Mesendoderm (in vitro differentiated cells): ENCODE measurements at regions not wholly inside any gene's neighbourhood (a gene's known extent, or its start where the extent isn't known, plus 50 kb on each side); places are given as distances from the start of the nearest gene placed in this dataset.

ENCODE experiments used
- DNase-seq: peaks from one replicate; pipeline ENCODE4 v3.0.0; 2013
- H2AK5ac ChIP-seq: 2 replicates; pipeline ENCODE4 v1.6.1; 2013; ENCODE audit warnings: low read length, inconsistent platforms
- H2BK120ac ChIP-seq: 2 replicates; pipeline ENCODE4 v1.6.1; 2013; ENCODE audit warnings: low read depth, mild to moderate bottlenecking, low read length, moderate library complexity, mixed read lengths
- H2BK15ac ChIP-seq: replicated peaks from 2 replicates; pipeline ENCODE4 v1.6.1; 2013; ENCODE audit warnings: low read depth, mild to moderate bottlenecking, moderate library complexity
- H2BK5ac ChIP-seq: 2 replicates; pipeline ENCODE4 v1.6.1; 2013; ENCODE audit warnings: low read length, inconsistent platforms
- H3K18ac ChIP-seq: 2 replicates; pipeline ENCODE4 v1.6.1; 2013; ENCODE audit warnings: mild to moderate bottlenecking, low read length, mixed read lengths
- H3K23ac ChIP-seq: one replicate; pipeline ENCODE4 v1.6.1; 2013; ENCODE audit warnings: low read length
- H3K27ac ChIP-seq: 2 replicates; pipeline ENCODE4 v1.5.1; 2013; ENCODE audit warnings: low read depth, mild to moderate bottlenecking, inconsistent platforms, low read length, moderate library complexity
- H3K27me3 ChIP-seq: 2 replicates; pipeline ENCODE4 v1.6.1; 2013; ENCODE audit warnings: low read length, control low read depth, mild to moderate bottlenecking, inconsistent platforms; ENCODE audit not compliant: insufficient read depth, poor library complexity
- H3K36me3 ChIP-seq: 2 replicates; pipeline ENCODE4 v1.6.1; 2013; ENCODE audit warnings: low read length, inconsistent platforms; ENCODE audit not compliant: control insufficient read depth, insufficient read depth
- H3K4ac ChIP-seq: one replicate; pipeline ENCODE4 v1.6.1; 2013; ENCODE audit warnings: low read depth, mild to moderate bottlenecking, low read length, moderate library complexity
- H3K4me1 ChIP-seq: 2 replicates; pipeline ENCODE4 v1.6.1; 2013; ENCODE audit warnings: low read depth, low read length, inconsistent platforms; ENCODE audit not compliant: control insufficient read depth
- H3K4me2 ChIP-seq: 2 replicates; pipeline ENCODE4 v1.6.1; 2013; ENCODE audit warnings: low read length
- H3K4me3 ChIP-seq: 2 replicates; pipeline ENCODE4 v1.5.1; 2013; ENCODE audit warnings: mild to moderate bottlenecking, low read length
- H3K56ac ChIP-seq: one replicate; pipeline ENCODE4 v1.6.1; 2013; ENCODE audit warnings: low read length
- H3K79me1 ChIP-seq: 2 replicates; pipeline ENCODE4 v1.6.1; 2013; ENCODE audit warnings: low read length, inconsistent platforms
- H3K79me2 ChIP-seq: 2 replicates; pipeline ENCODE4 v1.6.1; 2013; ENCODE audit warnings: mild to moderate bottlenecking, low read length; ENCODE audit not compliant: control insufficient read depth, insufficient read depth
- H3K9ac ChIP-seq: 2 replicates; pipeline ENCODE4 v1.6.1; 2013; ENCODE audit warnings: low read length, inconsistent platforms
- H4K5ac ChIP-seq: one replicate; pipeline ENCODE4 v1.6.1; 2013; ENCODE audit warnings: low read length
- H4K8ac ChIP-seq: one replicate; pipeline ENCODE4 v1.6.1; 2013; ENCODE audit warnings: low read depth, mild to moderate bottlenecking, control low read depth, low read length, moderate library complexity
- WGBS: extraction: QIAGEN DNeasy Blood & Tissue Kit; methylation state at CpG from one replicate; pipeline ENCODE4 v1.1.7; 2013; ENCODE audit warnings: low lambda C conversion rate, missing lambda C conversion rate; ENCODE audit not compliant: insufficient coverage; ENCODE audit errors: extremely low coverage; 5-methylcytosine and 5-hydroxymethylcytosine counted together

DNA sequence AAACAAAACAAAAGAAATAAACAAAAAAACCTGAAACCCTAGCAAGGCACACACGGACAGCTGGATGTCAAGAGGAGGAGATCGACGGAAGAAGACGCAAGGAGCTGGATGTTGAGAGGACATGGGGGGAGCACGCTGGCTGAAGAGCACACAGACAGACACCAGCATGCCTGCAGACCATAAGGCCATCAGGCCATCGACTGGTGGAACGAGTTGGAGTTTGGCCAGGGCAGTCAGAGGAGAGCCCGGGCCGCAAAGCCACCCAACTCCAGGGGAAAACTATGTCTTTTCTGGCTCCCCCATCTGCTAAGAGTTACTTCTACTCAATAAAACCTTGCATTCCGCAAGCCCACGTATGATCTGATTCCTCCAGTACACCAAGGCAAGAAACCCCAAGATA lies 979.6 kb downstream of the PCDH17 start:
- no peak overlapping the region for H4K8ac ChIP-seq
- H3K36me3 ChIP-seq: no peaks in the 10 kb centered on the region
- no peak overlapping the region for H4K5ac ChIP-seq
- DNase-seq: no peak
- no peak overlapping the region for H3K4me3 ChIP-seq
- no peak overlapping the region for H3K18ac ChIP-seq
- H3K4me2 ChIP-seq: no peak overlapping the region
- no peak overlapping the region for H2BK15ac ChIP-seq
- no peaks in the 10 kb centered on the region for H3K4me1 ChIP-seq
- H3K27ac ChIP-seq: no peak overlapping the region
- no peak overlapping the region for H3K4ac ChIP-seq
- no peak overlapping the region for H3K56ac ChIP-seq
- no peak overlapping the region for H2BK120ac ChIP-seq
- WGBS: no CpG with 5 or more reads among the region's 11 CpGs
- no peak overlapping the region for H3K23ac ChIP-seq
- H3K79me1 ChIP-seq: no peaks in the 10 kb centered on the region
- no peaks in the 10 kb centered on the region for H3K79me2 ChIP-seq
- no peak overlapping the region for H3K9ac ChIP-seq
- no peaks in the 10 kb centered on the region for H3K27me3 ChIP-seq
- H2BK5ac ChIP-seq: no peak overlapping the region
- H2AK5ac ChIP-seq: no peak overlapping the region

DNA sequence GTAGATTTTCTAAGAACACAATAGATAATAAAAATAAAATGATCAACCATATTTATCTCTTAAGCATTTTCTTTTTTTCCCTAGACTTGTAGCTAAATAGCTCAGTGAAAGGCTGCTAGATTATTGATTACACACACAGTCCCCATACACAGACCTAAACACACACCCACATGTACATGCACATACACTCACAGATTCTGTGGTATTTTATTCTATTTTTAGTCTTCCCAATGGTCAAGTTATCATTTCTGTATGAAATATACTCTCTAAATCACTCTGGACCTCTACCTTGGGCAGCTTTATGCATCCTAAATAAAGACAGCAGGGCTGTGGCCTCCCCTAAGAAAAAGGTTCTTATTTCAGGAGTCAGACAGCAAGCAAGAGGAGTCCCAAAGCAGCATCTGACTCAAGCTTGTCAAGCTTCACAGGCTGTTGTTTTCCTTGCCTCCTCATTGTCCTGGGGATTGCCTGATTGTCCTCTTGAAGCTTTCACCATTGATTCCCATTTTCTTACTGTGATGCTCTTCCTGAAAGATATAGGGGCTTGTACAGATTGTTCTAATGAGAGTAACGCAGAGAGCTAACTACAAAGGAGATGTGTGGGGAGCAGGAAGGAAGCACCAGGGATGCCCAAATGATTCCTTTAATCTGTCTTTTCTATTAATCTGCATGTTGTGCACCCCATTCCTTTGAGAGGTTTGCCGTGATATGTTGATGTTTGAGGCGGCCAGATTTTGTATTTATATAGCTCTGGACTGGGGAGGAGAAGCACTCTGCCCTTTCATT lies 986.5 kb downstream of the PCDH17 start:
- Histone ChIP-seq H2BK15ac (no peak overlapping the region), H3K27ac (no peak overlapping the region), H3K27me3 (no peaks in the 10 kb centered on the region), H3K4ac (peak overlapping the region; percentile 37), H2AK5ac (no peak overlapping the region), H3K36me3 (no peaks in the 10 kb centered on the region), H4K8ac (no peak overlapping the region), H3K79me1 (no peaks in the 10 kb centered on the region), H3K4me1 (peaks cover 7% of the 10 kb centered on the region), H2BK120ac (no peak overlapping the region), H3K4me3 (no peak overlapping the region), H3K23ac (no peak overlapping the region), H3K79me2 (no peaks in the 10 kb centered on the region), H2BK5ac (peak overlapping the region; percentile 1), H3K9ac (no peak overlapping the region), H3K4me2 (no peak overlapping the region), H3K56ac (no peak overlapping the region), H3K18ac (peak overlapping the region; percentile 8), H4K5ac (no peak overlapping the region)
- no CpG with 5 or more reads among the region's 3 CpGs for WGBS
- DNase-seq: peak; percentile 18

DNA sequence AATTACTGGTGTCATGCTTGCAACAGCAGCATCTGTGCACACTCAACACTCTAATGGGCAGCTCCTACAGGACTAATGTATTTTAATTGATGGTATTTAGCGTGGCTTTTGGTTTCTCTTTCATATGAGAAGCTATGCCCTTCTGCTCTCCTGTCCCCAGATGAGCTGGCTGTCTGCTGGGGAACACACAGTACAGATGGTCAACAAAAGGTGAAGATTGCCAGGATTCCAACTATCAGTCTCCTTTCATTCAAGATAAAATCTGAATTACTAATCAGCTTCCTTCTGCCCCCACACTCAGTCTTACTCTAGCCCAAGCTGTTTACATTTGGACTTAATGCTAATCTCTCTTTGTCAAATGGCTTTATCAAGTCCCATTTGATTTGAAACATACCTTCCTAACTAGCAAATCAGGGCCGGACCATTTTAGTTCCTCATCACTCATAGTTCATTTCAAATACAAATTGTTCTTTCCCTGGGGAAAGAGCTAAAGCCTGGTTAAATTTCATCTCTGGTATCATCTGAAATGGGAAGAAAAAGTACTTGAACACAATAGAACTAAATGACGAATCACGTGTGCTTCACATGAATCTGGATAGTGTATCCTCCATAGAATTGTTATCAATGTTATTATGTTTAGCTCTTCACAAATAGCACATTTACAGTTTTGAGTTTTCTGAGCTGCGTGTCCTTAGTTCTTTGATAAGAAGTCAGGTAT lies 988.0 kb downstream of the PCDH17 start:
- H3K79me2 ChIP-seq: no peaks in the 10 kb centered on the region
- no peaks in the 10 kb centered on the region for H3K36me3 ChIP-seq
- WGBS: no CpG with 5 or more reads among the region's 5 CpGs
- H3K79me1 ChIP-seq: no peaks in the 10 kb centered on the region
- H4K5ac ChIP-seq: no peak overlapping the region
- no peak overlapping the region for H2BK15ac ChIP-seq
- DNase-seq: peak; percentile 91
- no peak overlapping the region for H3K4me3 ChIP-seq
- H3K18ac ChIP-seq: no peak overlapping the region
- H3K27ac ChIP-seq: no peak overlapping the region
- H2BK5ac ChIP-seq: peak overlapping the region; percentile 84
- H3K56ac ChIP-seq: peak overlapping the region; percentile 56
- no peak overlapping the region for H3K23ac ChIP-seq
- H2AK5ac ChIP-seq: no peak overlapping the region
- H3K4me1 ChIP-seq: peaks cover 7% of the 10 kb centered on the region
- H3K4ac ChIP-seq: peak overlapping the region; percentile 52
- H2BK120ac ChIP-seq: no peak overlapping the region
- no peak overlapping the region for H3K4me2 ChIP-seq
- H3K9ac ChIP-seq: no peak overlapping the region
- no peak overlapping the region for H4K8ac ChIP-seq
- H3K27me3 ChIP-seq: no peaks in the 10 kb centered on the region

DNA sequence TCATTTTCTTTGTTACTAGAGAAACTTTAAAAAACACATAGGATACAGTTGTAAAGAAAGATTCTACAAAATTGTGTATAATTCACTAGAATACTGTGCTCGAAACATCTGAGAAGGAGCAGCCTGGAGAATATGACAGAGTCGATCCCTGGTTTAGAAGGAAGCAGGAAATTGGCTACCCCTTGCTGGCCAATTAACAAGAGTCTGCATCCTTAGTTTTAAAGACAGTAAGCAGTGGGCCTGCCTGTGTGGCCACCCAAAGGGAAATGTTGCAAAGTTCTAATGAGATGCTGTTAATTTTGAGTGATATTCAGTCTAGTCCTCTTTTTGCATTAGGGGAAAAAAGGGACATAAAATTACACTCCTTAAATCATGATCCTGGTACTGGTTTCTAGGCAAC lies 988.6 kb downstream of the PCDH17 start:
- no peak overlapping the region for H4K8ac ChIP-seq
- no peaks in the 10 kb centered on the region for H3K79me2 ChIP-seq
- no CpG with 5 or more reads among the region's 2 CpGs for WGBS
- no peak overlapping the region for H3K27ac ChIP-seq
- peak; percentile 72 for DNase-seq
- no peaks in the 10 kb centered on the region for H3K36me3 ChIP-seq
- no peak overlapping the region for H3K4me2 ChIP-seq
- H2AK5ac ChIP-seq: no peak overlapping the region
- no peak overlapping the region for H2BK120ac ChIP-seq
- no peak overlapping the region for H2BK15ac ChIP-seq
- H3K23ac ChIP-seq: no peak overlapping the region
- no peak overlapping the region for H3K4ac ChIP-seq
- no peaks in the 10 kb centered on the region for H3K79me1 ChIP-seq
- no peak overlapping the region for H4K5ac ChIP-seq
- H3K18ac ChIP-seq: no peak overlapping the region
- H3K27me3 ChIP-seq: no peaks in the 10 kb centered on the region
- no peak overlapping the region for H3K4me3 ChIP-seq
- H2BK5ac ChIP-seq: no peak overlapping the region
- H3K9ac ChIP-seq: no peak overlapping the region
- no peak overlapping the region for H3K56ac ChIP-seq
- H3K4me1 ChIP-seq: peaks cover 7% of the 10 kb centered on the region

DNA sequence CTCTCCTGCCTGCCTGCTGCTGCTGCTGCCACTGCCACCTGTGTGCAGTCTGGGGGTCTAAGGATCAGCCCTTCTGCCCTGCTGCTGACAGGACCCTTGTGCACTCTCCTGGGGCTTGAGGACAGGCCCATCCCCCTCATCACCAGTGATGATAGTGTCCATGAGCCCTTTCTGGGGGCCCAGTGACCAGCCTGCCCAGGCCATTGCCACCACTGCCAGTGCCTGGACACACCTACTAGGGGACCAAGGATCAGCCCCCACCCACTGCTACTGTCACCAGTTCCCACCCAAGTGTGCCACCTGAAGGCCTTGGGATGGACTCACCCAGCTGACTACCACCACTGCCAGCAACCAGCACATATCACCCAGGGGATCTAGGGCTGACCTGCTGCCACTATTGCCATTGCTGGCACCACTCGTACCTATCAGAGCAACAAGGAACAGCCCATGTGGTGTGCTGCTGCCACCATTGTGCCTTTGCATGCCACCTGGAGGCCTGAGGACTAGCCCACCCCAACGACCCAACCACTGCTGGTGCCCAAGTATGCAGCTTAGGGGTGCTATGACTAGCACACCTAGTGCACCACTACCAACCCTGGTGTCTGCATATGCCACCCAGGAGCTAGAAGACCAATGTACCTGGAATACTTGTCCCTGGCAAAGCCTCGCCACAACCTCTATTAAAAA lies 994.3 kb downstream of the PCDH17 start:
- H2BK5ac ChIP-seq: no peak overlapping the region
- no peak overlapping the region for H3K9ac ChIP-seq
- H3K4ac ChIP-seq: no peak overlapping the region
- no peaks in the 10 kb centered on the region for H3K79me1 ChIP-seq
- no peaks in the 10 kb centered on the region for H3K4me1 ChIP-seq
- H3K79me2 ChIP-seq: no peaks in the 10 kb centered on the region
- H3K23ac ChIP-seq: no peak overlapping the region
- H2AK5ac ChIP-seq: no peak overlapping the region
- H3K56ac ChIP-seq: no peak overlapping the region
- H3K18ac ChIP-seq: no peak overlapping the region
- no peak overlapping the region for H3K4me2 ChIP-seq
- DNase-seq: no peak
- no CpG with 5 or more reads among the region's 3 CpGs for WGBS
- no peaks in the 10 kb centered on the region for H3K27me3 ChIP-seq
- H2BK120ac ChIP-seq: no peak overlapping the region
- H2BK15ac ChIP-seq: no peak overlapping the region
- no peak overlapping the region for H3K27ac ChIP-seq
- H4K8ac ChIP-seq: no peak overlapping the region
- H3K4me3 ChIP-seq: no peak overlapping the region
- no peaks in the 10 kb centered on the region for H3K36me3 ChIP-seq
- no peak overlapping the region for H4K5ac ChIP-seq
